ENCODE measurements at regions not wholly inside any gene's neighbourhood (a gene's known extent, or its start where the extent isn't known, plus 50 kb on each side); places are given as distances from the start of the nearest gene placed in this dataset.

GRCh38 chr2:177024765-177025164, 187.8 kb upstream of the HNRNPA3 start:
- Histone ChIP-seq H3K4me1 (ENCODE audit: control insufficient read depth, insufficient read depth, low read length) (no peaks in the 10 kb centered on the region), H3K9ac (ENCODE audit: low read length) (no peak overlapping the region), H3K36me3 (ENCODE audit: control insufficient read depth, insufficient read depth, low read length) (no peaks in the 10 kb centered on the region), H3K4me3 (ENCODE audit: low read length) (no peak overlapping the region), H3K27me3 (ENCODE audit: control insufficient read depth, insufficient read depth, low read length) (no peaks in the 10 kb centered on the region), H3K9me3 (ENCODE audit: control insufficient read depth, low read length) (no peaks in the 10 kb centered on the region)

GRCh38 chr2:177026253-177026652, 186.3 kb upstream of the HNRNPA3 start:
- H3K4me1 ChIP-seq (ENCODE audit: control insufficient read depth, insufficient read depth, low read length) = no peaks in the 10 kb centered on the region
- H3K9me3 ChIP-seq (ENCODE audit: control insufficient read depth, low read length) = no peaks in the 10 kb centered on the region
- H3K9ac ChIP-seq (ENCODE audit: low read length) = no peak overlapping the region
- H3K27me3 ChIP-seq (ENCODE audit: control insufficient read depth, insufficient read depth, low read length) = no peaks in the 10 kb centered on the region
- H3K4me3 ChIP-seq (ENCODE audit: low read length) = no peak overlapping the region
- H3K36me3 ChIP-seq (ENCODE audit: control insufficient read depth, insufficient read depth, low read length) = no peaks in the 10 kb centered on the region

GRCh38 chr2:177026956-177027355, 185.6 kb upstream of the HNRNPA3 start:
- Histone ChIP-seq H3K4me3 (ENCODE audit: low read length) (no peak overlapping the region), H3K4me1 (ENCODE audit: control insufficient read depth, insufficient read depth, low read length) (no peaks in the 10 kb centered on the region), H3K9me3 (ENCODE audit: control insufficient read depth, low read length) (no peaks in the 10 kb centered on the region), H3K27me3 (ENCODE audit: control insufficient read depth, insufficient read depth, low read length) (no peaks in the 10 kb centered on the region), H3K9ac (ENCODE audit: low read length) (no peak overlapping the region), H3K36me3 (ENCODE audit: control insufficient read depth, insufficient read depth, low read length) (no peaks in the 10 kb centered on the region)

- H3K36me3 ChIP-seq (ENCODE audit: control insufficient read depth, insufficient read depth, low read length) = no peaks in the 10 kb centered on the region
- H3K4me3 ChIP-seq (ENCODE audit: low read length) = no peak overlapping the region
- no peaks in the 10 kb centered on the region for H3K27me3 ChIP-seq (ENCODE audit: control insufficient read depth, insufficient read depth, low read length)
- H3K9me3 ChIP-seq (ENCODE audit: control insufficient read depth, low read length) = no peaks in the 10 kb centered on the region
- H3K9ac ChIP-seq (ENCODE audit: low read length) = no peak overlapping the region
- no peaks in the 10 kb centered on the region for H3K4me1 ChIP-seq (ENCODE audit: control insufficient read depth, insufficient read depth, low read length)
Observed at GRCh38 chr2:177028296-177028695, 184.3 kb upstream of the HNRNPA3 start.

- Histone ChIP-seq H3K9ac (ENCODE audit: low read length) (no peak overlapping the region), H3K27me3 (ENCODE audit: control insufficient read depth, insufficient read depth, low read length) (no peaks in the 10 kb centered on the region), H3K36me3 (ENCODE audit: control insufficient read depth, insufficient read depth, low read length) (no peaks in the 10 kb centered on the region), H3K9me3 (ENCODE audit: control insufficient read depth, low read length) (no peaks in the 10 kb centered on the region), H3K4me1 (ENCODE audit: control insufficient read depth, insufficient read depth, low read length) (no peaks in the 10 kb centered on the region), H3K4me3 (ENCODE audit: low read length) (no peak overlapping the region)
Observed at GRCh38 chr2:177029075-177029474, 183.5 kb upstream of the HNRNPA3 start.

GRCh38 chr2:177029501-177029900, 183.1 kb upstream of the HNRNPA3 start:
- H3K36me3 ChIP-seq (ENCODE audit: control insufficient read depth, insufficient read depth, low read length) = no peaks in the 10 kb centered on the region
- no peaks in the 10 kb centered on the region for H3K9me3 ChIP-seq (ENCODE audit: control insufficient read depth, low read length)
- H3K4me3 ChIP-seq (ENCODE audit: low read length) = no peak overlapping the region
- H3K27me3 ChIP-seq (ENCODE audit: control insufficient read depth, insufficient read depth, low read length) = no peaks in the 10 kb centered on the region
- H3K4me1 ChIP-seq (ENCODE audit: control insufficient read depth, insufficient read depth, low read length) = no peaks in the 10 kb centered on the region
- H3K9ac ChIP-seq (ENCODE audit: low read length) = no peak overlapping the region

- no peaks in the 10 kb centered on the region for H3K36me3 ChIP-seq (ENCODE audit: control insufficient read depth, insufficient read depth, low read length)
- H3K4me1 ChIP-seq (ENCODE audit: control insufficient read depth, insufficient read depth, low read length) = no peaks in the 10 kb centered on the region
- H3K9me3 ChIP-seq (ENCODE audit: control insufficient read depth, low read length) = no peaks in the 10 kb centered on the region
- no peak overlapping the region for H3K4me3 ChIP-seq (ENCODE audit: low read length)
- no peak overlapping the region for H3K9ac ChIP-seq (ENCODE audit: low read length)
- no peaks in the 10 kb centered on the region for H3K27me3 ChIP-seq (ENCODE audit: control insufficient read depth, insufficient read depth, low read length)
Observed at GRCh38 chr2:177029901-177030300, 182.7 kb upstream of the HNRNPA3 start.

GRCh38 chr2:177030451-177031105, 182.0 kb upstream of the HNRNPA3 start:
- no peak overlapping the region for H3K9ac ChIP-seq (ENCODE audit: low read length)
- no peak overlapping the region for H3K4me3 ChIP-seq (ENCODE audit: low read length)
- H3K36me3 ChIP-seq (ENCODE audit: control insufficient read depth, insufficient read depth, low read length) = no peaks in the 10 kb centered on the region
- no peaks in the 10 kb centered on the region for H3K9me3 ChIP-seq (ENCODE audit: control insufficient read depth, low read length)
- H3K4me1 ChIP-seq (ENCODE audit: control insufficient read depth, insufficient read depth, low read length) = no peaks in the 10 kb centered on the region
- H3K27me3 ChIP-seq (ENCODE audit: control insufficient read depth, insufficient read depth, low read length) = no peaks in the 10 kb centered on the region

- Histone ChIP-seq H3K27me3 (ENCODE audit: control insufficient read depth, insufficient read depth, low read length) (no peaks in the 10 kb centered on the region), H3K4me1 (ENCODE audit: control insufficient read depth, insufficient read depth, low read length) (no peaks in the 10 kb centered on the region)
Observed at GRCh38 chr2:177031438-177032180, 181.0 kb upstream of the HNRNPA3 start.

GRCh38 chr2:177036747-177037146, 175.8 kb upstream of the HNRNPA3 start:
- Histone ChIP-seq H3K4me1 (ENCODE audit: control insufficient read depth, insufficient read depth, low read length) (no peaks in the 10 kb centered on the region), H3K9me3 (ENCODE audit: control insufficient read depth, low read length) (no peaks in the 10 kb centered on the region), H3K4me3 (ENCODE audit: low read length) (no peak overlapping the region)

More at GRCh38 chr2:177031438-177032180, 181.0 kb upstream of the HNRNPA3 start:
- Histone ChIP-seq H3K36me3 (ENCODE audit: control insufficient read depth, insufficient read depth, low read length) (no peaks in the 10 kb centered on the region), H3K4me3 (ENCODE audit: low read length) (no peak overlapping the region), H3K9ac (ENCODE audit: low read length) (no peak overlapping the region), H3K9me3 (ENCODE audit: control insufficient read depth, low read length) (no peaks in the 10 kb centered on the region)

GRCh38 chr2:177037569-177037968, 175.0 kb upstream of the HNRNPA3 start:
- Histone ChIP-seq H3K27me3 (ENCODE audit: control insufficient read depth, insufficient read depth, low read length) (no peaks in the 10 kb centered on the region), H3K4me1 (ENCODE audit: control insufficient read depth, insufficient read depth, low read length) (no peaks in the 10 kb centered on the region), H3K9me3 (ENCODE audit: control insufficient read depth, low read length) (no peaks in the 10 kb centered on the region), H3K36me3 (ENCODE audit: control insufficient read depth, insufficient read depth, low read length) (no peaks in the 10 kb centered on the region), H3K4me3 (ENCODE audit: low read length) (no peak overlapping the region), H3K9ac (ENCODE audit: low read length) (no peak overlapping the region)

More at GRCh38 chr2:177036747-177037146, 175.8 kb upstream of the HNRNPA3 start:
- Histone ChIP-seq H3K27me3 (ENCODE audit: control insufficient read depth, insufficient read depth, low read length) (no peaks in the 10 kb centered on the region), H3K9ac (ENCODE audit: low read length) (no peak overlapping the region), H3K36me3 (ENCODE audit: control insufficient read depth, insufficient read depth, low read length) (no peaks in the 10 kb centered on the region)

- H3K27me3 ChIP-seq (ENCODE audit: control insufficient read depth, insufficient read depth, low read length) = no peaks in the 10 kb centered on the region
- H3K9me3 ChIP-seq (ENCODE audit: control insufficient read depth, low read length) = no peaks in the 10 kb centered on the region
- no peak overlapping the region for H3K9ac ChIP-seq (ENCODE audit: low read length)
- H3K4me3 ChIP-seq (ENCODE audit: low read length) = no peak overlapping the region
- no peaks in the 10 kb centered on the region for H3K36me3 ChIP-seq (ENCODE audit: control insufficient read depth, insufficient read depth, low read length)
- no peaks in the 10 kb centered on the region for H3K4me1 ChIP-seq (ENCODE audit: control insufficient read depth, insufficient read depth, low read length)
Observed at GRCh38 chr2:177038787-177039484, 173.7 kb upstream of the HNRNPA3 start.

All from mucosa of stomach (tissue), 1 donor.